HAP-1 (cell line): ENCODE measurements at regions not wholly inside any gene's neighbourhood (a gene's known extent, or its start where the extent isn't known, plus 50 kb on each side); places are given as distances from the start of the nearest gene placed in this dataset.

Experiments
- DNase-seq, 2 experiments: peaks; one replicate each; pipeline ENCODE4 v3.0.0-alpha.2; 2016 to 2020; ENCODE audit warnings: low spot score in 2 of 2
- H3K27me3 ChIP-seq: fragments of 250-450 bp; sonication (Bioruptor Pico); 2 replicates; pipeline ENCODE4 v1.5.1; 2020; ENCODE audit warnings: low read depth, mild to moderate bottlenecking, moderate library complexity
- H3K36me3 ChIP-seq: fragments of 250-450 bp; sonication (Bioruptor Pico); replicated peaks from 2 replicates; pipeline ENCODE4 v1.5.1; 2020; ENCODE audit warnings: mild to moderate bottlenecking
- H3K4me1 ChIP-seq: fragments of 250-450 bp; sonication (Bioruptor Pico); 2 replicates; pipeline ENCODE4 v1.5.1; 2020; ENCODE audit warnings: mild to moderate bottlenecking
- H3K4me3 ChIP-seq: fragments of 250-450 bp; sonication (Bioruptor Pico); 2 replicates; pipeline ENCODE4 v1.5.1; 2020; ENCODE audit warnings: mild to moderate bottlenecking, moderate library complexity
- H3K9me3 ChIP-seq: fragments of 250-450 bp; sonication (Bioruptor Pico); 2 replicates; pipeline ENCODE4 v1.5.1; 2020; ENCODE audit warnings: mild to moderate bottlenecking, moderate library complexity
- in situ Hi-C: fragments of 300-500 bp; cut with MboI; formaldehyde crosslinking; loops from 3 replicates; pipeline ENCODE4 v1.14.3; 2020; ENCODE audit warnings: low sequenced_read_pairs, inconsistent platforms, mixed read lengths

DNA sequence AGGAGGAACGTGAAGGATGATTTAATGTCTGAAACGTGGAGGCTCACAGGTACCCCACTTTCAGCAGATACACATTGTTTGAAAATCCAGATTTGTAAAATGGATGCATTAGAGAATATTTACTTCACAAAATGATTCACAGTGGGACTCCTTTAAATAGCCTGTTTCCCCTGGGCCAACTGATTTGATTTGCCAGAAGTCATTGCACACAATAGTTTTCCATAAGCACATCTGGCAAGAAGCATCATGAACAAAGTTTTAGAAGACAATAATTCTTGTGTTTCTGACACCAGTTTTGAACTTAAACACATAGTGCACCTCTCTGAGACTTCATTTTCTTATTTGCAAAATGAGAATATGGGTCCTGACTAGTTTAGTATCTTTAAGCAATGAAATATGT is 451.4 kb upstream of the SLC14A2 start:
- Histone ChIP-seq H3K27me3 (no peaks in the 10 kb centered on the region), H3K36me3 (no peaks in the 10 kb centered on the region), H3K4me3 (no peak overlapping the region), H3K4me1 (no peaks in the 10 kb centered on the region), H3K9me3 (no peaks in the 10 kb centered on the region)
- in situ Hi-C loops = no loop called here
- DNase-seq = no peak

DNA sequence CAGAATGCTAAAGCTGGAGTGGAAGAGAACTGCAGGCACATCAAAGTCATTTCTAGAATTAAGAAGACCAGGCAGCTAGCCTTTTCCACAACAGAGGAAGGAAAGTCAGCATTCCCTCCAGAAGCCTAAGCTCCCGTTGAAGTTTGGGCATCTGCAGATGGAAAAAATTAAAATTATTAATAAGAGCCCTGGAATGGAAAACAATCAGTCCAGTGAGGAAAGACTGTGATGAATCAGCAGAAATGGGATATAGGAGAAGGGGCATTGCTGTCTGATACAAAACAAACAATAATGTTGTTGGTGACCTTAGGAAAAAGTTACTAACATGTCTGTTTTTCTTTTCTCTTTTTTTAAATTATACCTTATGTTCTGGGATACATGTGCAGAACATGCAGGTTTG is 450.7 kb upstream of the SLC14A2 start:
- DNase-seq = no peak
- no peaks in the 10 kb centered on the region for H3K36me3 ChIP-seq
- H3K27me3 ChIP-seq = no peaks in the 10 kb centered on the region
- H3K4me1 ChIP-seq = no peaks in the 10 kb centered on the region
- H3K9me3 ChIP-seq = no peaks in the 10 kb centered on the region
- H3K4me3 ChIP-seq = no peak overlapping the region
- in situ Hi-C loops = no loop called here

DNA sequence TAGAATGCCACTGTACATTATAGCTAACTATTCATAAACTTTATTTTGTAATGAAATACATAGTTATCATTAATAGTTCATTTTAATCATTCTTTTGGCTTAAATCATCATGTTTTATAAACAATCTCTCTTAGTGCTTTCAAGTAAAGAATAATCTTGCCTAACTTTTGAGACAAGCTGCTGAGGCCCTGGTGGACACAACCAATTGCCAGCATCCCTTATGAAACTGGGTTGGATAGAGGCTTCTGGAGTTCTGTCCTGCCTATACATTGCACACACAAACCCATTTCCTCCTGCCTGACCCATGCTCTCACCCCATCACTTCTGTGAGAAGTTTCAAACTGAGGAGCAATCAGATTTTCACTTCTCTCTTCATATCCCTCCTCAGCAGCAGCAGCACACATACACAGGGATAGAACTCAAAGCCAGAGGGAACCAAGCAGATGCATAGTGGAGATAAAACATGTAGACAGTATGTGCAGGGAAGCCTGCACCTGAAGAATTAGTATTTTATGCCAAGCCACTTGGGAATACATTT is 450.0 kb upstream of the SLC14A2 start:
- in situ Hi-C loops = no loop called here
- Histone ChIP-seq H3K4me1 (no peaks in the 10 kb centered on the region), H3K36me3 (no peaks in the 10 kb centered on the region), H3K27me3 (no peaks in the 10 kb centered on the region), H3K9me3 (no peaks in the 10 kb centered on the region), H3K4me3 (no peak overlapping the region)
- DNase-seq = no peak

DNA sequence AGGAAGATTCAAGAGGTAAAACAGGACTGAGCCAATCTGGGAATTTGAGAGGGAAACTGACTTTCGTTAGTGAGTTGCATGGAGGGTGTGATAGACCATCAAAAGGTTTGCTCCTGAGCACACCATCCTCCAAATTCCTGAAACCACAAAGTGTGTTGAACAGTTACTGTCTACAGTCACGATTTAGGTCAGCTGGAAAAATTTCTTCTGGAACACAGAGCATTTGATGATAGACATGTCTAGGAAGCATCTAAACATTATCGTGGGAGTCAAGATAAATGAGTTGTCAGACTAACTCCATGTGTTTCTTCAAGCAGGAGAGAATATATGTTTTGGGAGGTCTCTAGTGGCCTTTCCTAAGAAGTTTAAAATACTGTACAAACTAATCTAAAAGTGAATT is 449.4 kb upstream of the SLC14A2 start:
- Histone ChIP-seq H3K36me3 (no peaks in the 10 kb centered on the region), H3K27me3 (no peaks in the 10 kb centered on the region), H3K4me1 (no peaks in the 10 kb centered on the region), H3K4me3 (no peak overlapping the region), H3K9me3 (no peaks in the 10 kb centered on the region)
- in situ Hi-C loops = no loop called here
- no peak for DNase-seq

DNA sequence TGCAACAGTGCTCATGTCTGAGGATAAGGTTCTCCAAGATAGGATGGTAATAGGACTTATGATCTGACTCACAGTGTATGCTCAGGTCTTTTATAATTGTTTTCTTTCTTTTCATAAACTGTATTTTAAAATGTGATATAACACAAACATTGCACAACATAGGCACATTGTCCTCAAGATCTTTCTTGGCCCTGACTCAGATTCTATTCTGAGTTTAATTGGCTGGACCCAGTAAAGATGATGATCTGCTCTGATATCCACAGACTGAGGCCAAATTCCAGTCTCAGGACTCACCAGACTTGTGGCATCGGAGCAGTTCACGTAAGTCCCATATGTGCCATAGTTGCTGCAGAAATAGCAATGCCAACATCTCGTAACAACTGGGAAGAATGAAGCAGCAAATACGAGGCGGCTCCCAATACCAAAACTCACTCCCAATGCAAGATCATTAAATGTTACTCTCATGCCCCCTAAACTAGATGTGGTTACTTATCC is 448.9 kb upstream of the SLC14A2 start:
- Histone ChIP-seq H3K27me3 (no peaks in the 10 kb centered on the region), H3K9me3 (no peaks in the 10 kb centered on the region), H3K4me3 (no peak overlapping the region), H3K4me1 (no peaks in the 10 kb centered on the region), H3K36me3 (no peaks in the 10 kb centered on the region)
- no peak for DNase-seq
- in situ Hi-C loops = no loop called here

DNA sequence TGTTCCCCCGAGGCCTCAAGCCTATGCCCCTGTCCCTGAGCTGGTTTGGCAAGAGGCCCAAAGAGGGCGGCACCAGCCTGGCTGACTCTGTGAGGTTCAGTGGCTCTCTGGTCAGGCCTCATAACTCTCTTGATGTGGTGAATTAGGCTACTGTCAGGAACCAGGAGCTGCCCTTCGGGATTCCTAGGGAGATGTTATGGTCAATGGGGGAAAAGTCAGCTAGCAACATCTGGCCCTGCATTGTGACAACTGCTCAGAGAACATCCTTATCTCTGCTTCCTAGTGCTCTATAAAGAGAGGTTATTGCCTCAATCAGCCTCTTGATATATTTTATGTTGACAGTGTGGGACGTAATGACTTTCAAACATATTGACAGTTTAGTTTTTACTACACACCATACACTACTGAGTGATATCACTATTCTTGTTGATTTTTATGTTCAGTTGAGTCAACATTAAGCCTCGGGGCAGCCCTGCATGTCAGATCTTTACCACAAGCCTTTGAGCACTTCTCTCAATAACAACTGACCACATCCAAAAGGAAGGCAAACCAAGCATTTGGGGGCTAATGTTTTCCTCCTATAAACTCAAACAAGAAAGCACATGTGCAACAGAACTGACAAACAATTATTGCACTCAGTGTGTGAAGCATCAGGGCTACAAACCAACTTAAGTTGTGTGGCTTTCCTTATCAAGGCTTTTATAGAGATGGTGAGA is 448.3 kb upstream of the SLC14A2 start:
- Histone ChIP-seq H3K4me3 (no peak overlapping the region), H3K4me1 (no peaks in the 10 kb centered on the region), H3K36me3 (no peaks in the 10 kb centered on the region), H3K27me3 (no peaks in the 10 kb centered on the region), H3K9me3 (no peaks in the 10 kb centered on the region)
- no peak for DNase-seq
- in situ Hi-C loops = no loop called here

DNA sequence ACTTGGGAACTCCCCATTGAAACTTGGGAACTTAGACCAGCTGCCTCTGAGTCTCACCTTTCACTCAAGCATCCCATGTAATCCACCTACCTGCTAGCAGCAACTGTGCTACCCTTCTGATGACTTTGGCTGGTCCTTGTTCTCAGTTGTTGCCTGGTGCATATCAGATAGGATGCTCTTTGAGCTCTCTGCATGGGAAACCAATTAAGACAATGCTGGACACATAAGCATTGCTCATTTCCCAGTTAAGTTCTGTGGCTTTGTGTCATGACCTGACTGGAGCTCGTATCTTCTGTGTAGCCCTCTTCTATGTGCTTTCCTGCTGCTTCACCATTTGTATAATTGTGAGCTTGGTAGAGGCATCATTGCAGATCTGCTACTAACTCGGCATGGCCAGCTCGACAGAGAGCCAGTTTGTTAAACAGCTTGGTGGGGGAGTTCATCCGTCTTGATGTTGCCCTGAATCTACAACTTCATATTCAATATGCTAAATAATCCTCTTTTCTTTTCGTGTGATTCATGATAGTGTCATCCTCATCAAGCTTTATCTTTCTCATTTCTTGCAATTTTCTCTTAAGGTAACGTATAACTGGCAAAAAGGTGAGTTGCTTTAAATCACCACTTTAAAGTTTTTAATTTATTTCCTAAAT is 447.5 kb upstream of the SLC14A2 start:
- Histone ChIP-seq H3K27me3 (no peaks in the 10 kb centered on the region), H3K4me3 (no peak overlapping the region), H3K36me3 (no peaks in the 10 kb centered on the region), H3K4me1 (no peaks in the 10 kb centered on the region), H3K9me3 (no peaks in the 10 kb centered on the region)
- in situ Hi-C loops = no loop called here
- no peak for DNase-seq

DNA sequence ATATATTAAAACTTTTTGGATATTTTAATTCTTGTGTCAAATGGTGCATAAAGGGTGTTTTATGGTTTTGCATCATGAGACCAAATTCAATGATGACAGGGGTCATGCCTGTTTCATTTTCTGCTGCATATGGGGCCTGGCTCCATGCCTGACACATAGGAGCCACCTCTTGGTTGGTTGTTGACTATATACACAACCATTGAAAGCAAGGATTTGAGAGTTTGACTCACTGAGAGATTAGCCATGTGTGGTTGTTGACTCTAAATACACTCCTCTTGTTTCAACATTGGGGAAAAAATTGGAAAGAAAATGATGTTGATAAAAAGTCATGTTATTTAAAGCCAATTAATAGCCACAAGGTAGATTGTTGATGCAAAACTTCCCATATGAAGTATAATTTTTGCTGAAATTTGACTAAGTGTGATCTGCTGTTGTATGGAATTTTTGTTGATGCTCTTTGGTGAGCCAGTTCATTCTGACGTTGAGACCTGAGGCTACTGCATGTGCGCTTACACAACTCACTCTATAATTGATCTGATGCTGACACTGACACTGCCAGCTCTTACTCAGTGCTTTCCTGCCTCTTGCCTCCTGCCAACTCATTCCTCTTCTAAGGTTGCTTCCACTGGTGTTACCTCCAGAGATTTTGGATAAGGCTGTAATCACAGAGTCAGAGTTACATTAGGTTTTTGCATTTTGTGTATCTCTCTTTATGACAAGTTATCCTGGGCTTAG is 446.2 kb upstream of the SLC14A2 start:
- H3K27me3 ChIP-seq = no peaks in the 10 kb centered on the region
- no peaks in the 10 kb centered on the region for H3K36me3 ChIP-seq
- no peak overlapping the region for H3K4me3 ChIP-seq
- H3K4me1 ChIP-seq = no peaks in the 10 kb centered on the region
- in situ Hi-C loops = no loop called here
- H3K9me3 ChIP-seq = no peaks in the 10 kb centered on the region
- no peak for DNase-seq

DNA sequence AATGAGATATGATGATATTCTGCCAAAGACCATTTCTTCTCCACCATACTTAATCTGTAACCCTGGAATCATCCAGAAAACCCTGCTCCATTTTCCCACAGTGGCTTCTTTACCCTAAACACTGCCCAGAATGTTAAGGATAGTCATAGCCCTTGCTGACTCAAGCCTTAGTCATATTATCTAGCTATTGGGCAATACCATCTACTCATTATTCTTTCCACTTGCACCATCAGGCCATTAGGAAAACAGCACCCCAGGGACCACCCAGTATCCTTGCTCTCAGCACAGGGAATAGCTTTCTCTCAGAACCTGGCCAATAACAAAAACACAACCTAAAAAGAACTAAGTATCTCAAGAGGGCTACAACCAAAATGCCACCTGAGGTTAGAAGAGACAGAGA is 445.7 kb upstream of the SLC14A2 start:
- H3K27me3 ChIP-seq = no peaks in the 10 kb centered on the region
- in situ Hi-C loops = no loop called here
- H3K9me3 ChIP-seq = no peaks in the 10 kb centered on the region
- no peaks in the 10 kb centered on the region for H3K4me1 ChIP-seq
- no peak overlapping the region for H3K4me3 ChIP-seq
- DNase-seq = no peak
- no peaks in the 10 kb centered on the region for H3K36me3 ChIP-seq

DNA sequence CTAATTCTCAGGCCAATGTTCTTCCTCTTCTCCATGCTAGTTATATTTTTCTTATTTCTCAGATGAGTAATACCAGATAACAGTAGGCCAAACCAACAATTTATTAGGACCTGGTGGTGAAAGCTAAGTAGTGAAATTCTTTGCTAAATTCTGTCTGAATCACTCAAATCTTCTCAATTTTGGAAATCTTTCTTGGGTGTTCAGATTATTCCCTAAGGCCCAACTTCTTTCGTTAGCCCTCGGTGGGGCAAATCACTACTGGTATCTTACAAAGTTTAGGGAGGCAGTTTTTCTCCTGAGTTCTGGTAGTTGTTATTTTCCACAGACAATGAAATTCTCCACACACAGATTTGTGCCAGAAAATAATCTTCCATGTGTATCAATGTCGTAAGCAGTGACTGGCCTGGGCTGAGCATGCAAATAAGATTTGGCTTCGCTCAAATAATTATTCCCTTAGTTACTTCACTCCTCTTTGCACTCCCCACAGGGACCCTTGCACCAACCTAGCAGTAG is 443.5 kb upstream of the SLC14A2 start:
- in situ Hi-C loops = no loop called here
- Histone ChIP-seq H3K4me3 (no peak overlapping the region), H3K4me1 (no peaks in the 10 kb centered on the region), H3K27me3 (no peaks in the 10 kb centered on the region), H3K36me3 (no peaks in the 10 kb centered on the region), H3K9me3 (no peaks in the 10 kb centered on the region)
- no peak for DNase-seq

DNA sequence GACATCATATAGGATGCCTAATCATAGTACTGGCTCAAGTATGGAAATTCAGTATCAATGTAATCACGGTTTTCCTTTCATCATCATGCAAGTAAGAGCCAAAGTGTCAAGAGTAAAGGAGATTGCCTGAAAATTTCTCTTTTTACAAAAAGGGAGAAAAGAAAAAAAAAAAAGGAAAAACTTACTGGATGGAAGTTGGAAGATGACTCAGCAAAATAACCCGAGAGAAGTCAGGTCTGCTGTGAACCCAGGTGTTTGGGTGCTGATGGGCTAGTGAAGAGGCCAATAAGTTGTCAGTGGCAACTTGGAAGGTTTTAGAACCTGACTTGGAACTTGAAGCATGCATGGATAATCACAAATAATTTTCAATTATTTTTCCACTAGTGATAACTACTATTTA is 441.9 kb upstream of the SLC14A2 start:
- no peaks in the 10 kb centered on the region for H3K9me3 ChIP-seq
- no peaks in the 10 kb centered on the region for H3K27me3 ChIP-seq
- no peak overlapping the region for H3K4me3 ChIP-seq
- in situ Hi-C loops = no loop called here
- no peaks in the 10 kb centered on the region for H3K4me1 ChIP-seq
- DNase-seq = no peak
- no peaks in the 10 kb centered on the region for H3K36me3 ChIP-seq

DNA sequence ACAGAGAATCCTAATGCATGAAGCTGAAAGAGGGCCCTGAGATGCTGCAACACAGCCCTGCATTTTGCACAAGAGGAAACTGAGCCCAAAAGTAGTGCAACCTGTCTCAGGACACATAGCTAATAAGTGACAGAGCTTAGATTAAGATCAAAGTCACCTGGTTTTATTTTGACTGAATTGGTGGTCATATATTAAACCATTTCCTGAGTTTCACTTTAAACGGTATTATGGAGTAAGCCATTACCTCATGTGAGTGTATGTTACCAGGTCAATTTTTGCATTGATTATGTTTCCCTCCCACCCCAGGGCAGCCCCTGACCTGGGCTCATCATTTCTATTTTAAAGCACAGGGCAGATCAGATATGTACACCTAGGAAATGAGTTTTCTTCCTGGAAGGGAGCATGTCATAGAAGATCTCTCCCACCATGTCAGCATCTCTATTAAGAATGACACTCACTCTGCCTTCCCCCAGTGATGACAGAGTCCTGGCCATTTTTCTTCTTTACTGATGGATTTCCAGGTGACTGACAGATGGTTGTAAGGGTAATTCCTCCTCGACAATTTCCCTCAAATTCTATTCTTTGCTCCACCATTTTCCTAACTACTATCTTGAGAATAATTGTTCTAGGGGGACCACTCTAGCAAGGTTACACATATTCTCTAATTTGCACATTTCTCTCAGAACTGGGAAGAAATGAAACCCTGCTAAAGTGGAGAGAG is 441.3 kb upstream of the SLC14A2 start:
- Histone ChIP-seq H3K27me3 (no peaks in the 10 kb centered on the region), H3K4me3 (no peak overlapping the region)

DNA sequence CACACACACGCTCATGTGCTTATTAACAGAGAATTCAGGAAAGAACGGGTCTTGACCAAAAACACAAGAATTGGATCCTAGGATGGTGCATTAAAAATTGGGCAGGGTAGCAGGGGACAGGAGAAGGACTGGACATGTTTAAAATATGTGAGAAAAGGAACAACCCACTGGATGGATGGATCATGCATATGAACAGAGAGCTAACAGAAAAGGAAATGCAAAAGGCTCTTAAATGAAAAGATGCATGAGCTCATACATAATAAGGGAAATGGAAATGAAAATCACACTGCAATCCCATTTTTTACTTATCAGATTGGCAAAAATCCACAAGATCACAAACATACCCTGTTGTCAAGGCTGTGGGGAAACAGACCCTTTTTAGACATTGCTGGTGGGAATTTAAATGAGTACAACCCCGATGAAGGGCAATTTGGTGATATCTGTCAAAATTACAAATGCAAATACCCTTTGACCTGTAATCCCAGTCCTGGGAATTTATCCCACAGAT is 440.6 kb upstream of the SLC14A2 start:
- in situ Hi-C loops = no loop called here
- Histone ChIP-seq H3K27me3 (no peaks in the 10 kb centered on the region), H3K36me3 (no peaks in the 10 kb centered on the region), H3K9me3 (no peaks in the 10 kb centered on the region), H3K4me3 (no peak overlapping the region), H3K4me1 (no peaks in the 10 kb centered on the region)
- DNase-seq = no peak

More for the DNA sequence above, 441.3 kb upstream of the SLC14A2 start:
- no peak for DNase-seq
- H3K9me3 ChIP-seq = no peaks in the 10 kb centered on the region
- in situ Hi-C loops = no loop called here
- H3K4me1 ChIP-seq = no peaks in the 10 kb centered on the region
- no peaks in the 10 kb centered on the region for H3K36me3 ChIP-seq
